HG03469 (cell line): ENCODE measurements at regions not wholly inside any gene's neighbourhood (a gene's known extent, or its start where the extent isn't known, plus 50 kb on each side); places are given as distances from the start of the nearest gene placed in this dataset.

Experiments used
- ATAC-seq: cut with Tn5 transposase; IDR thresholded peaks from one replicate; pipeline ENCODE4 v1.9.1; 2021; ENCODE audit warnings: mild to moderate bottlenecking, moderate library complexity, moderate number of reproducible peaks; ENCODE audit not compliant: unreplicated experiment

GRCh38 chrX:39911278-39911897 is 186.4 kb downstream of the BCOR start:
- ATAC-seq, result no peak

- ATAC-seq, result no peak
Observed at GRCh38 chrX:39912126-39912525, 185.6 kb downstream of the BCOR start.

- no peak for ATAC-seq
Observed at GRCh38 chrX:39915081-39915480, 182.7 kb downstream of the BCOR start.

- no peak for ATAC-seq
Observed at GRCh38 chrX:39915596-39915995, 182.2 kb downstream of the BCOR start.

- no peak for ATAC-seq
Observed at GRCh38 chrX:39921838-39922237, 175.9 kb downstream of the BCOR start.

GRCh38 chrX:39922488-39922887 is 175.3 kb downstream of the BCOR start:
- no peak for ATAC-seq

GRCh38 chrX:39922926-39923325 is 174.8 kb downstream of the BCOR start:
- no peak for ATAC-seq

- no peak for ATAC-seq
Observed at GRCh38 chrX:39927380-39927779, 170.4 kb downstream of the BCOR start.

- ATAC-seq, result no peak
Observed at GRCh38 chrX:39928704-39929378, 168.9 kb downstream of the BCOR start.

- ATAC-seq, result no peak
Observed at GRCh38 chrX:39929379-39930025, 168.3 kb downstream of the BCOR start.

GRCh38 chrX:39930786-39931528 is 166.8 kb downstream of the BCOR start:
- no peak for ATAC-seq

GRCh38 chrX:39931529-39932282 is 166.1 kb downstream of the BCOR start:
- ATAC-seq, result no peak

- no peak for ATAC-seq
Observed at GRCh38 chrX:39935411-39936064, 162.2 kb downstream of the BCOR start.

GRCh38 chrX:39936886-39937770 is 160.6 kb downstream of the BCOR start:
- ATAC-seq, result no peak

GRCh38 chrX:39938466-39938865 is 159.3 kb downstream of the BCOR start:
- ATAC-seq, result no peak

GRCh38 chrX:39939678-39940077 is 158.1 kb downstream of the BCOR start:
- no peak for ATAC-seq

GRCh38 chrX:39941332-39941920 is 156.3 kb downstream of the BCOR start:
- ATAC-seq, result no peak

- no peak for ATAC-seq
Observed at GRCh38 chrX:39944416-39944815, 153.3 kb downstream of the BCOR start.

- no peak for ATAC-seq
Observed at GRCh38 chrX:39945709-39946108, 152.0 kb downstream of the BCOR start.
